ENCODE measurements at regions not wholly inside any gene's neighbourhood (a gene's known extent, or its start where the extent isn't known, plus 50 kb on each side); places are given as distances from the start of the nearest gene placed in this dataset.
"Not testable (repeated sequence)": the region's sequence is repeated elsewhere in the genome, so short reads cannot be mapped to it uniquely, and the experiment has no call there.

GRCh38 chr11:33974804-33975203 lies 76.7 kb upstream of the CAPRIN1 start:
- H3K9ac ChIP-seq (ENCODE audit: control insufficient read depth, insufficient read depth, low read length): no peak overlapping the region
- 40% methylated on average over 4 of the region's 4 CpGs for WGBS (ENCODE audit: insufficient coverage, insufficient replicate concordance, low lambda C conversion rate, missing lambda C conversion rate)
- H3K36me3 ChIP-seq (ENCODE audit: control insufficient read depth in 2 of 2, insufficient read depth in 2 of 2, low read length in 1 of 2): no peaks in the 10 kb centered on the region
- CTCF ChIA-PET: interaction anchor here (1.6 to 11.4 kb wide), 5 partner anchors 12 to 146 kb away, joined by 4 to 187 read pairs (median 10); no protein-coding TSS in a partner anchor
- in situ Hi-C loops (cut with MboI): loop anchor here (5.0 kb wide), 1 partner anchor 113 kb away; no protein-coding TSS in a partner anchor
- no peak overlapping the region for H3K4me3 ChIP-seq
- H3K27me3 ChIP-seq (replicated peaks in 1 of 2; ENCODE audit: control insufficient read depth in 2 of 2, insufficient read depth in 2 of 2, low read length in 1 of 2): no peaks in the 10 kb centered on the region; a peak in 1 of 4 replicates
- RAD21 ChIA-PET (ENCODE audit: unreplicated experiment): interaction anchor here (1.4 kb wide), 1 partner anchor 13 kb away, joined by 3 read pairs; no protein-coding TSS in a partner anchor
- no peak overlapping the region for H2AFZ ChIP-seq (ENCODE audit: control insufficient read depth, low read depth, low read length)
- no peak for TF ChIP-seq EGR1 (IDR thresholded peaks at IDR 0.05; ENCODE audit: borderline replicate concordance in 1 of 2, low read depth in 2 of 2, low read length in 2 of 2)
- no peak for TF ChIP-seq POLR2AphosphoS5 (IDR thresholded peaks at IDR 0.05; ENCODE audit: low read length)
- no peak for TF ChIP-seq TCF7 (IDR thresholded peaks at IDR 0.05; ENCODE audit: borderline replicate concordance)
- TF ChIP-seq GATAD2B (conservative IDR thresholded peaks at IDR 0.05; ENCODE audit: low read depth): no peak
- no peak for TF ChIP-seq TCF3 (IDR thresholded peaks at IDR 0.05; ENCODE audit: borderline replicate concordance, insufficient read depth, low read depth, low read length)
- no peak for TF ChIP-seq SMARCA5 (IDR thresholded peaks at IDR 0.05)
- no peak for TF ChIP-seq SP1 (IDR thresholded peaks at IDR 0.05; ENCODE audit: low read depth, low read length)
- no peak for TF ChIP-seq ZNF384 (IDR thresholded peaks at IDR 0.05; ENCODE audit: borderline replicate concordance, low read depth, low read length)
- TF ChIP-seq NFYB (IDR thresholded peaks at IDR 0.05; ENCODE audit: insufficient read depth, low read depth, low read length): no peak
- no peak for TF ChIP-seq NBN (IDR thresholded peaks at IDR 0.05)
- TF ChIP-seq ZBTB40 (IDR thresholded peaks at IDR 0.05; ENCODE audit: borderline replicate concordance): no peak
- TF ChIP-seq USF2 (IDR thresholded peaks at IDR 0.05; ENCODE audit: borderline replicate concordance, low read depth, low read length): no peak
- intact Hi-C loops (cut with micrococcal nuclease; ENCODE audit: unreplicated experiment): no loop called here
- H3K4me1 ChIP-seq (ENCODE audit: control insufficient read depth, insufficient read depth, low read length): no peaks in the 10 kb centered on the region
- FAIRE-seq (no peak), ATAC-seq (no peak), DNase-seq (ENCODE audit: low read depth, low spot score) (no peak)
- no TSS peak for BruUV-seq (replicated peaks)
- H3K4me2 ChIP-seq (ENCODE audit: control insufficient read depth, insufficient read depth): no peak overlapping the region
- no peaks in the 10 kb centered on the region for H3K9me3 ChIP-seq (replicated peaks; ENCODE audit: control insufficient read depth, insufficient read depth, low read length)
- no peaks in the 10 kb centered on the region for H4K20me1 ChIP-seq (ENCODE audit: control insufficient read depth, insufficient read depth)
- SMC1A ChIA-PET (ENCODE audit: uncharacterized antibody, unreplicated experiment): interaction anchor here (0.9 to 2.0 kb wide), 3 partner anchors 111 to 121 kb away, joined by 3 to 10 read pairs (median 3); no protein-coding TSS in a partner anchor
- H3K27ac ChIP-seq (ENCODE audit: control insufficient read depth, insufficient read depth): no peak overlapping the region
- POLR2A ChIA-PET: no interaction called here
- no peaks in the 10 kb centered on the region for H3K79me2 ChIP-seq (ENCODE audit: control insufficient read depth, insufficient read depth, low read length)

GRCh38 chr11:33971530-33971929 lies 79.7 kb upstream of the LMO2 start:
- BruUV-seq (replicated peaks); FAIRE-seq; H3K79me2 ChIP-seq (ENCODE audit: control insufficient read depth, insufficient read depth, low read length); H3K27ac ChIP-seq (ENCODE audit: control insufficient read depth, insufficient read depth); H3K4me1 ChIP-seq (ENCODE audit: control insufficient read depth, insufficient read depth, low read length); H3K4me2 ChIP-seq (ENCODE audit: control insufficient read depth, insufficient read depth); H3K36me3 ChIP-seq (ENCODE audit: control insufficient read depth in 2 of 2, insufficient read depth in 2 of 2, low read length in 1 of 2); DNase-seq (ENCODE audit: low read depth, low spot score); H3K9ac ChIP-seq (ENCODE audit: control insufficient read depth, insufficient read depth, low read length); H3K4me3 ChIP-seq; H3K27me3 ChIP-seq (replicated peaks in 1 of 2; ENCODE audit: control insufficient read depth in 2 of 2, insufficient read depth in 2 of 2, low read length in 1 of 2); ATAC-seq; H2AFZ ChIP-seq (ENCODE audit: control insufficient read depth, low read depth, low read length); H4K20me1 ChIP-seq (ENCODE audit: control insufficient read depth, insufficient read depth); H3K9me3 ChIP-seq (replicated peaks; ENCODE audit: control insufficient read depth, insufficient read depth, low read length): not testable (repeated sequence)
- 79% methylated on average over 12 of the region's 12 CpGs for WGBS (ENCODE audit: insufficient coverage, insufficient replicate concordance, low lambda C conversion rate, missing lambda C conversion rate)
- SMC1A ChIA-PET (ENCODE audit: uncharacterized antibody, unreplicated experiment): interaction anchor here (0.6 to 3.4 kb wide), 27 partner anchors 11 to 256 kb away, joined by 3 to 45 read pairs (median 4); no protein-coding TSS in a partner anchor
- intact Hi-C loops (cut with micrococcal nuclease; ENCODE audit: unreplicated experiment) (loop anchor here (1.0 kb wide), 1 partner anchor 113 kb away; no protein-coding TSS in a partner anchor), in situ Hi-C loops (cut with MboI) (loop anchor here (5.0 kb wide), 1 partner anchor 109 kb away; no protein-coding TSS in a partner anchor)
- CTCF ChIA-PET: interaction anchor here (0.7 to 11.4 kb wide), 20 partner anchors 9 to 398 kb away, joined by 3 to 187 read pairs (median 4); no protein-coding TSS in a partner anchor
- RAD21 ChIA-PET (ENCODE audit: unreplicated experiment): interaction anchor here (0.9 to 2.1 kb wide), 11 partner anchors 15 to 123 kb away, joined by 3 to 14 read pairs (median 5); no protein-coding TSS in a partner anchor
- POLR2A ChIA-PET: interaction anchor here (0.6 to 0.7 kb wide), 2 partner anchors 13 to 81 kb away, joined by 3 to 5 read pairs; no protein-coding TSS in a partner anchor
